Transverse colon (tissue), 4 donors: ENCODE measurements at regions not wholly inside any gene's neighbourhood (a gene's known extent, or its start where the extent isn't known, plus 50 kb on each side); places are given as distances from the start of the nearest gene placed in this dataset.

Experiments used
- DNase-seq: peaks from one replicate; pipeline ENCODE4 v3.0.0-alpha.2; 2019
- H3K27ac ChIP-seq, 4 donors: fragments of 200-600 bp; sonication (generic); 2 replicates each; pipeline ENCODE4 v1.5.1; 2016 to 2018; ENCODE audit warnings: inconsistent platforms in 4 of 4
- H3K27me3 ChIP-seq: fragments of 200-600 bp; sonication (generic); 2 replicates; pipeline ENCODE4 v1.5.1; 2017; ENCODE audit warnings: inconsistent platforms
- H3K36me3 ChIP-seq, 4 donors: fragments of 200-600 bp; sonication (generic); 2 replicates each; pipeline ENCODE4 v1.5.1; 2017 to 2019; ENCODE audit warnings: inconsistent platforms in 4 of 4
- H3K4me1 ChIP-seq, 4 donors: fragments of 200-600 bp; sonication (generic); 2 replicates each; pipeline ENCODE4 v1.5.1; 2017 to 2020; ENCODE audit warnings: inconsistent platforms in 4 of 4
- H3K4me3 ChIP-seq, 4 donors: fragments of 200-600 bp; sonication (generic); 1 replicate in 1 of 4; 2 replicates in 3 of 4; pipeline versions ENCODE4 v1.5.1 to v1.6.1; 2017 to 2019; ENCODE audit warnings: inconsistent platforms in 4 of 4
- H3K9me3 ChIP-seq, 2 donors: fragments of 200-600 bp; sonication (generic); 2 replicates each; pipeline ENCODE4 v1.5.1; 2017 to 2019; ENCODE audit warnings: inconsistent platforms in 2 of 2
- CTCF ChIP-seq, 5 experiments: fragments of 200-600 bp in 3 of 5; fragments of 450-650 bp in 2 of 5; sonication (generic) in 3 of 5; IDR thresholded peaks; 1 replicate in 2 of 5; 2 replicates in 3 of 5; pipeline ENCODE4 v1.5.1; 2016 to 2017; ENCODE audit warnings: antibody characterized with exemption in 5 of 5, inconsistent platforms in 3 of 5, mild to moderate bottlenecking in 2 of 5, moderate library complexity in 1 of 5
- EP300 ChIP-seq: sonication (generic); formaldehyde crosslinking; IDR thresholded peaks from one replicate; pipeline ENCODE4 v1.6.1; 2017; ENCODE audit warnings: antibody characterized with exemption, low read depth
- POLR2A ChIP-seq: fragments of 450-650 bp; IDR thresholded peaks from one replicate; pipeline ENCODE4 v1.6.1; 2016; ENCODE audit warnings: antibody characterized with exemption, mild to moderate bottlenecking, moderate library complexity
- POLR2AphosphoS5 ChIP-seq, 3 donors: sonication (generic); formaldehyde crosslinking; IDR thresholded peaks; one replicate each; pipeline ENCODE4 v1.6.1; 2016; ENCODE audit warnings: antibody characterized with exemption in 3 of 3
- WGBS, 2 donors: methylation state at CpG; one replicate each; pipeline ENCODE4 v1.1.5; 2018; ENCODE audit warnings: low coverage in 1 of 2; 5-methylcytosine and 5-hydroxymethylcytosine counted together
- in situ Hi-C, 4 donors: fragments of 200-750 bp; cut with MboI; loops; one replicate each; pipeline versions ENCODE4 v1.15.0 to v1.15.1; 2017; ENCODE audit warnings: low sequenced_read_pairs in 3 of 4, low pct_ligation_motif_present in 1 of 4, low pct_unique_long_range_greater_than_20kb in 1 of 4
- intact Hi-C: fragments of 100-400 bp; cut with DNase I; formaldehyde crosslinking; loops from one replicate; pipeline ENCODE4 v1.15.1; 2023; ENCODE audit warnings: low total_unique reads

DNA sequence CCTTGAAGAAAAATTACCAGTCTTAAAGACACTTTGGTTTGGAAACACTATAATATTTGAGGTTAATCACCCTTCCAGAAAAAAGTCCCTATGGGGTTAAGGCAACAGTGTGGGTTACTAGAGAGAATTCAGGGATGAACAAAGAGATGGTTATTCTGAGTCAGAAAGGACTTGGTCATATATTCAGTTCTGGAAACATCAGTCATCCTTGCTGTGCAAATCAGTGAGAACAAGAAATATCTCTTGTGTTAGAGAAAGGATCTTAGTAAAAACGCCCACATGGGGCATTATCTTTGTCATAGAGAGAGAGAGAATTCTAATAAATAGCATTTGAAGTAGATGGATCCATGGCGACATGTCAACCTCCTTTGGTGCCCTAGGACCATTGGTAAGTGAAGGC, 59.4 kb upstream of the E2F7 start:
- DNase-seq, result no peak
- in situ Hi-C loops (no loop called here), intact Hi-C loops (no loop called here)
- Histone ChIP-seq H3K36me3 (no peaks in the 10 kb centered on the region), H3K27ac (no peak overlapping the region), H3K9me3 (no peaks in the 10 kb centered on the region), H3K4me3 (no peak overlapping the region), H3K27me3 (no peaks in the 10 kb centered on the region), H3K4me1 (no peaks in the 10 kb centered on the region)
- 57 to 67% methylated on average over 2 of the region's 2 CpGs for WGBS, 2 donors
- TF ChIP-seq EP300, result no peak
- no peak for TF ChIP-seq POLR2A
- TF ChIP-seq POLR2AphosphoS5 (IDR thresholded peaks at IDR 0.05), result no peak
- TF ChIP-seq CTCF (IDR thresholded peaks at IDR 0.05), result no peak

DNA sequence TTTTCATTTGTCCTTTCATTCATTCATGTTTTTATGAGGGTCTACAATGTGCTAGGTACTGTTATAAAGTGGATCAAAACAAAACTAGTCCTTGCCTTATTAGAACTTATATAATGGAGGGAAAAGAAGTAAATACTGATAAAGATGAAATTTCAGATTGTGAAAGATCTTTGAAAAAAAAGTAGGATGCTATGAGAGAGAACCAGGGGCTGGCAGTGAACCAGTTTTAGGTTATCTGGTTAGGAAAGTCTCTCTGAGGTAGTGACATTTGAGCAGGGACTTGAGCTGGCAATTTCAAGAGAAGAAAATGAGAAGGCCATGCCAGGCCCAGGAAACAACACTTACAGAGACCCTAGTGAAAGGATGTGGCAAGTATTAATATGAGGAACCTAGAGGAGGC, 57.3 kb upstream of the E2F7 start:
- TF ChIP-seq EP300, result no peak
- no peak for TF ChIP-seq CTCF (IDR thresholded peaks at IDR 0.05)
- TF ChIP-seq POLR2A, result no peak
- no peak for TF ChIP-seq POLR2AphosphoS5 (IDR thresholded peaks at IDR 0.05)
- H3K36me3 ChIP-seq, result no peaks in the 10 kb centered on the region
- H3K9me3 ChIP-seq, result no peaks in the 10 kb centered on the region
- in situ Hi-C loops, result no loop called here
- H3K4me3 ChIP-seq, result no peak overlapping the region
- no peaks in the 10 kb centered on the region for H3K27me3 ChIP-seq
- intact Hi-C loops, result no loop called here
- no peak for DNase-seq
- no peaks in the 10 kb centered on the region for H3K4me1 ChIP-seq
- H3K27ac ChIP-seq, result no peak overlapping the region

GRCh38 chr12:77122236-77122635, 56.9 kb upstream of the E2F7 start:
- WGBS, 2 donors, result 47 to 69% methylated on average over 3 to 4 of the region's 4 CpGs
- Histone ChIP-seq H3K27ac (no peak overlapping the region), H3K4me3 (no peak overlapping the region), H3K4me1 (no peaks in the 10 kb centered on the region), H3K36me3 (no peaks in the 10 kb centered on the region), H3K27me3 (no peaks in the 10 kb centered on the region), H3K9me3 (no peaks in the 10 kb centered on the region)
- DNase-seq, result no peak
- intact Hi-C loops (no loop called here), in situ Hi-C loops (no loop called here)
- TF ChIP-seq POLR2AphosphoS5 (IDR thresholded peaks at IDR 0.05), result no peak
- TF ChIP-seq POLR2A, result no peak
- no peak for TF ChIP-seq CTCF (IDR thresholded peaks at IDR 0.05)
- no peak for TF ChIP-seq EP300

- Histone ChIP-seq H3K27ac (no peak overlapping the region), H3K9me3 (no peaks in the 10 kb centered on the region), H3K27me3 (no peaks in the 10 kb centered on the region), H3K4me1 (no peaks in the 10 kb centered on the region), H3K4me3 (no peak overlapping the region), H3K36me3 (no peaks in the 10 kb centered on the region)
- intact Hi-C loops (no loop called here), in situ Hi-C loops (no loop called here)
- DNase-seq, result no peak
- TF ChIP-seq POLR2A, result no peak
- TF ChIP-seq POLR2AphosphoS5 (IDR thresholded peaks at IDR 0.05), result no peak
- TF ChIP-seq CTCF (IDR thresholded peaks at IDR 0.05), result no peak
- TF ChIP-seq EP300, result no peak
- WGBS, 2 donors, result 81 to 100% methylated on average over 1 of the region's 1 CpG
Observed at GRCh38 chr12:77120156-77121085, 55.1 kb upstream of the E2F7 start.
